ENCODE measurements at regions not wholly inside any gene's neighbourhood (a gene's known extent, or its start where the extent isn't known, plus 50 kb on each side); places are given as distances from the start of the nearest gene placed in this dataset.
A peak's percentile ranks its signal among the peaks of the same experiment; 100 is the strongest.
"Not testable (repeated sequence)": the region's sequence is repeated elsewhere in the genome, so short reads cannot be mapped to it uniquely, and the experiment has no call there.

GRCh38 chr16:86888231-86889053 is 310.1 kb downstream of the FOXL1 start:
- Histone ChIP-seq H2AFZ (no peak overlapping the region), H3K9me3 (ENCODE audit: control insufficient read depth, low read length) (no peaks in the 10 kb centered on the region), H3K9ac (no peak overlapping the region), H3K4me2 (ENCODE audit: low read length) (no peak overlapping the region), H3K4me3 (ENCODE audit: low read depth, low read length) (no peak overlapping the region), H3K36me3 (ENCODE audit: control insufficient read depth, insufficient read depth, low read length) (no peaks in the 10 kb centered on the region), H3K27ac (no peak overlapping the region), H3K79me2 (no peaks in the 10 kb centered on the region), H3K27me3 (ENCODE audit: control insufficient read depth, insufficient read depth, low read length) (no peaks in the 10 kb centered on the region), H3K4me1 (peaks cover 24% of the 10 kb centered on the region)
- TF ChIP-seq, protein P1, sequence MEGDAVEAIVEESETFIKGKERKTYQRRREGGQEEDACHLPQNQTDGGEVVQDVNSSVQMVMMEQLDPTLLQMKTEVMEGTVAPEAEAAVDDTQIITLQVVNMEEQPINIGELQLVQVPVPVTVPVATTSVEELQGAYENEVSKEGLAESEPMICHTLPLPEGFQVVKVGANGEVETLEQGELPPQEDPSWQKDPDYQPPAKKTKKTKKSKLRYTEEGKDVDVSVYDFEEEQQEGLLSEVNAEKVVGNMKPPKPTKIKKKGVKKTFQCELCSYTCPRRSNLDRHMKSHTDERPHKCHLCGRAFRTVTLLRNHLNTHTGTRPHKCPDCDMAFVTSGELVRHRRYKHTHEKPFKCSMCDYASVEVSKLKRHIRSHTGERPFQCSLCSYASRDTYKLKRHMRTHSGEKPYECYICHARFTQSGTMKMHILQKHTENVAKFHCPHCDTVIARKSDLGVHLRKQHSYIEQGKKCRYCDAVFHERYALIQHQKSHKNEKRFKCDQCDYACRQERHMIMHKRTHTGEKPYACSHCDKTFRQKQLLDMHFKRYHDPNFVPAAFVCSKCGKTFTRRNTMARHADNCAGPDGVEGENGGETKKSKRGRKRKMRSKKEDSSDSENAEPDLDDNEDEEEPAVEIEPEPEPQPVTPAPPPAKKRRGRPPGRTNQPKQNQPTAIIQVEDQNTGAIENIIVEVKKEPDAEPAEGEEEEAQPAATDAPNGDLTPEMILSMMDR (IDR thresholded peaks at IDR 0.05) = no peak

GRCh38 chr16:86889054-86889366 is 310.7 kb downstream of the FOXL1 start:
- not testable (repeated sequence) for H3K4me2 ChIP-seq (ENCODE audit: low read length); H3K9me3 ChIP-seq (ENCODE audit: control insufficient read depth, low read length); H3K79me2 ChIP-seq; H3K4me3 ChIP-seq (ENCODE audit: low read depth, low read length); H2AFZ ChIP-seq; H3K27ac ChIP-seq; H3K27me3 ChIP-seq (ENCODE audit: control insufficient read depth, insufficient read depth, low read length); H3K9ac ChIP-seq; H3K36me3 ChIP-seq (ENCODE audit: control insufficient read depth, insufficient read depth, low read length)
- peaks cover 24% of the 10 kb centered on the region for H3K4me1 ChIP-seq

- no peaks in the 10 kb centered on the region for H3K9me3 ChIP-seq (ENCODE audit: control insufficient read depth, low read length)
- H3K79me2 ChIP-seq = no peaks in the 10 kb centered on the region
- TF ChIP-seq, protein P1 (IDR thresholded peaks at IDR 0.05) = no peak
- no peak overlapping the region for H3K4me2 ChIP-seq (ENCODE audit: low read length)
- no peaks in the 10 kb centered on the region for H3K36me3 ChIP-seq (ENCODE audit: control insufficient read depth, insufficient read depth, low read length)
- no peak overlapping the region for H2AFZ ChIP-seq
- no peak overlapping the region for H3K4me3 ChIP-seq (ENCODE audit: low read depth, low read length)
- H3K9ac ChIP-seq = no peak overlapping the region
- peaks cover 24% of the 10 kb centered on the region for H3K4me1 ChIP-seq
- H3K27ac ChIP-seq = no peak overlapping the region
- no peaks in the 10 kb centered on the region for H3K27me3 ChIP-seq (ENCODE audit: control insufficient read depth, insufficient read depth, low read length)
Observed at GRCh38 chr16:86889974-86890373, 311.6 kb downstream of the FOXL1 start.

DNA sequence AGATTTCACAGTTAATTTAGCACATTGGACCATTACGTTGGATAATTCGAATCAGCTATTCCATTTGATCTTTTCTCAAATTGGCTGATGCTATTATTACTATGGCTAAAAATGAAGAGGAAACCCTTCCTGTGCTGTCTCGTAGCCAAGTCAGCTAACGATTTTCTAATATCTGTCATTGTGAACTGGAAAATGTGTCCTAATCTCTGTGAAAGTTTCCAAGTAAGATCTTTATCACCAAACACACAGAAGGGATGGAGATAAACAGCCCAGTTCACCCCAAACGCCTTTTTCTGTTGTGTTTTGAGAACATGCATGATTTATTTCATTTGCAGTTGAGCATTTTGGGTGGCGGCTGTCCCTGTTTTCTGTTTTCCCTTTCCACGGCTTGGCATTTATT is 312.8 kb downstream of the FOXL1 start:
- Histone ChIP-seq H3K79me2 (no peaks in the 10 kb centered on the region), H3K4me1 (peaks cover 24% of the 10 kb centered on the region), H2AFZ (no peak overlapping the region), H3K27me3 (ENCODE audit: control insufficient read depth, insufficient read depth, low read length) (no peaks in the 10 kb centered on the region), H3K36me3 (ENCODE audit: control insufficient read depth, insufficient read depth, low read length) (no peaks in the 10 kb centered on the region), H3K27ac (no peak overlapping the region), H3K4me2 (ENCODE audit: low read length) (peak overlapping the region; percentile 14), H3K9ac (no peak overlapping the region), H3K9me3 (ENCODE audit: control insufficient read depth, low read length) (no peaks in the 10 kb centered on the region), H3K4me3 (ENCODE audit: low read depth, low read length) (no peak overlapping the region)
- TF ChIP-seq, protein P1 (IDR thresholded peaks at IDR 0.05) = no peak

- TF ChIP-seq, protein P1 (IDR thresholded peaks at IDR 0.05) = no peak
- no peaks in the 10 kb centered on the region for H3K27me3 ChIP-seq (ENCODE audit: control insufficient read depth, insufficient read depth, low read length)
- H2AFZ ChIP-seq = no peak overlapping the region
- no peak overlapping the region for H3K4me3 ChIP-seq (ENCODE audit: low read depth, low read length)
- H3K9ac ChIP-seq = no peak overlapping the region
- H3K36me3 ChIP-seq (ENCODE audit: control insufficient read depth, insufficient read depth, low read length) = no peaks in the 10 kb centered on the region
- H3K27ac ChIP-seq = no peak overlapping the region
- H3K4me2 ChIP-seq (ENCODE audit: low read length) = peak overlapping the region; percentile 14
- no peaks in the 10 kb centered on the region for H3K9me3 ChIP-seq (ENCODE audit: control insufficient read depth, low read length)
- H3K4me1 ChIP-seq = peaks cover 24% of the 10 kb centered on the region
- H3K79me2 ChIP-seq = no peaks in the 10 kb centered on the region
Observed at GRCh38 chr16:86891631-86892030, 313.3 kb downstream of the FOXL1 start.
